ENCODE measurements at regions not wholly inside any gene's neighbourhood (a gene's known extent, or its start where the extent isn't known, plus 50 kb on each side); places are given as distances from the start of the nearest gene placed in this dataset.

GRCh38 chr5:89030798-89031197 lies 147.8 kb upstream of the MEF2C start:
- Histone ChIP-seq H3K4me3 (ENCODE audit: low read depth in 2 of 2, low read length in 2 of 2) (no peak overlapping the region), H3K36me3 (ENCODE audit: control insufficient read depth, insufficient read depth, low read length) (no peaks in the 10 kb centered on the region; the same call in 1 of the 2 replicates), H3K27me3 (ENCODE audit: control insufficient read depth, insufficient read depth, low read length) (no peaks in the 10 kb centered on the region), H3K9me3 (ENCODE audit: control insufficient read depth, insufficient read depth, low read depth, low read length) (no peaks in the 10 kb centered on the region), H3K27ac (ENCODE audit: low read length) (no peak overlapping the region), H3K4me1 (ENCODE audit: control insufficient read depth, insufficient read depth, low read length) (no peaks in the 10 kb centered on the region)
- DNase-seq (ENCODE audit: low read depth, low spot score) = no peak
- ChIA-PET POLR2A (no interaction called here), CTCF (interaction anchor here (0.6 kb wide), 1 partner anchor 281 kb away, joined by 3 read pairs; no protein-coding TSS in a partner anchor)
- intact Hi-C loops (cut with micrococcal nuclease; ENCODE audit: unreplicated experiment) (no loop called here), in situ Hi-C loops (cut with HindIII; ENCODE audit: low pct_unique_long_range_greater_than_20kb, low sequenced_read_pairs) (no loop called here)
- ATAC-seq = no peak
- TF ChIP-seq, protein P1, sequence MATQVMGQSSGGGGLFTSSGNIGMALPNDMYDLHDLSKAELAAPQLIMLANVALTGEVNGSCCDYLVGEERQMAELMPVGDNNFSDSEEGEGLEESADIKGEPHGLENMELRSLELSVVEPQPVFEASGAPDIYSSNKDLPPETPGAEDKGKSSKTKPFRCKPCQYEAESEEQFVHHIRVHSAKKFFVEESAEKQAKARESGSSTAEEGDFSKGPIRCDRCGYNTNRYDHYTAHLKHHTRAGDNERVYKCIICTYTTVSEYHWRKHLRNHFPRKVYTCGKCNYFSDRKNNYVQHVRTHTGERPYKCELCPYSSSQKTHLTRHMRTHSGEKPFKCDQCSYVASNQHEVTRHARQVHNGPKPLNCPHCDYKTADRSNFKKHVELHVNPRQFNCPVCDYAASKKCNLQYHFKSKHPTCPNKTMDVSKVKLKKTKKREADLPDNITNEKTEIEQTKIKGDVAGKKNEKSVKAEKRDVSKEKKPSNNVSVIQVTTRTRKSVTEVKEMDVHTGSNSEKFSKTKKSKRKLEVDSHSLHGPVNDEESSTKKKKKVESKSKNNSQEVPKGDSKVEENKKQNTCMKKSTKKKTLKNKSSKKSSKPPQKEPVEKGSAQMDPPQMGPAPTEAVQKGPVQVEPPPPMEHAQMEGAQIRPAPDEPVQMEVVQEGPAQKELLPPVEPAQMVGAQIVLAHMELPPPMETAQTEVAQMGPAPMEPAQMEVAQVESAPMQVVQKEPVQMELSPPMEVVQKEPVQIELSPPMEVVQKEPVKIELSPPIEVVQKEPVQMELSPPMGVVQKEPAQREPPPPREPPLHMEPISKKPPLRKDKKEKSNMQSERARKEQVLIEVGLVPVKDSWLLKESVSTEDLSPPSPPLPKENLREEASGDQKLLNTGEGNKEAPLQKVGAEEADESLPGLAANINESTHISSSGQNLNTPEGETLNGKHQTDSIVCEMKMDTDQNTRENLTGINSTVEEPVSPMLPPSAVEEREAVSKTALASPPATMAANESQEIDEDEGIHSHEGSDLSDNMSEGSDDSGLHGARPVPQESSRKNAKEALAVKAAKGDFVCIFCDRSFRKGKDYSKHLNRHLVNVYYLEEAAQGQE (IDR thresholded peaks at IDR 0.05; ENCODE audit: insufficient read depth in 1 of 2, low read depth in 2 of 2, low read length in 1 of 2) = no peak
- no peak for TF ChIP-seq TCF7L2 (IDR thresholded peaks at IDR 0.05; ENCODE audit: low read depth, low read length)
- TF ChIP-seq POLR2AphosphoS5 (IDR thresholded peaks at IDR 0.05; ENCODE audit: low read depth, low read length) = no peak
- no peak for TF ChIP-seq SIN3A (IDR thresholded peaks at IDR 0.05; ENCODE audit: borderline replicate concordance, insufficient read depth, low read depth, low read length)
- TF ChIP-seq, protein P2, sequence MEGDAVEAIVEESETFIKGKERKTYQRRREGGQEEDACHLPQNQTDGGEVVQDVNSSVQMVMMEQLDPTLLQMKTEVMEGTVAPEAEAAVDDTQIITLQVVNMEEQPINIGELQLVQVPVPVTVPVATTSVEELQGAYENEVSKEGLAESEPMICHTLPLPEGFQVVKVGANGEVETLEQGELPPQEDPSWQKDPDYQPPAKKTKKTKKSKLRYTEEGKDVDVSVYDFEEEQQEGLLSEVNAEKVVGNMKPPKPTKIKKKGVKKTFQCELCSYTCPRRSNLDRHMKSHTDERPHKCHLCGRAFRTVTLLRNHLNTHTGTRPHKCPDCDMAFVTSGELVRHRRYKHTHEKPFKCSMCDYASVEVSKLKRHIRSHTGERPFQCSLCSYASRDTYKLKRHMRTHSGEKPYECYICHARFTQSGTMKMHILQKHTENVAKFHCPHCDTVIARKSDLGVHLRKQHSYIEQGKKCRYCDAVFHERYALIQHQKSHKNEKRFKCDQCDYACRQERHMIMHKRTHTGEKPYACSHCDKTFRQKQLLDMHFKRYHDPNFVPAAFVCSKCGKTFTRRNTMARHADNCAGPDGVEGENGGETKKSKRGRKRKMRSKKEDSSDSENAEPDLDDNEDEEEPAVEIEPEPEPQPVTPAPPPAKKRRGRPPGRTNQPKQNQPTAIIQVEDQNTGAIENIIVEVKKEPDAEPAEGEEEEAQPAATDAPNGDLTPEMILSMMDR (IDR thresholded peaks at IDR 0.05) = no peak
- BruUV-seq (replicated peaks) = no TSS peak

- ChIA-PET POLR2A (no interaction called here), CTCF (no interaction called here)
- no peak for DNase-seq (ENCODE audit: low read depth, low spot score)
- no peaks in the 10 kb centered on the region for H3K9me3 ChIP-seq (ENCODE audit: control insufficient read depth, insufficient read depth, low read depth, low read length)
- intact Hi-C loops (cut with micrococcal nuclease; ENCODE audit: unreplicated experiment) (no loop called here), in situ Hi-C loops (cut with HindIII; ENCODE audit: low pct_unique_long_range_greater_than_20kb, low sequenced_read_pairs) (no loop called here)
- TF ChIP-seq SIN3A (IDR thresholded peaks at IDR 0.05; ENCODE audit: borderline replicate concordance, insufficient read depth, low read depth, low read length) (no peak), TCF7L2 (IDR thresholded peaks at IDR 0.05; ENCODE audit: low read depth, low read length) (no peak), POLR2AphosphoS5 (IDR thresholded peaks at IDR 0.05; ENCODE audit: low read depth, low read length) (no peak)
- TF ChIP-seq, protein P1 (IDR thresholded peaks at IDR 0.05; ENCODE audit: insufficient read depth in 1 of 2, low read depth in 2 of 2, low read length in 1 of 2) = no peak
- TF ChIP-seq, protein P2 (IDR thresholded peaks at IDR 0.05) = no peak
- H3K36me3 ChIP-seq (ENCODE audit: control insufficient read depth, insufficient read depth, low read length) = no peaks in the 10 kb centered on the region; the same call in 1 of the 2 replicates
- BruUV-seq (replicated peaks) = no TSS peak
- no peak overlapping the region for H3K27ac ChIP-seq (ENCODE audit: low read length)
- H3K4me3 ChIP-seq (ENCODE audit: low read depth in 2 of 2, low read length in 2 of 2) = no peak overlapping the region
- no peak for ATAC-seq
- H3K27me3 ChIP-seq (ENCODE audit: control insufficient read depth, insufficient read depth, low read length) = no peaks in the 10 kb centered on the region
- H3K4me1 ChIP-seq (ENCODE audit: control insufficient read depth, insufficient read depth, low read length) = no peaks in the 10 kb centered on the region
Measured at GRCh38 chr5:89028595-89029285, 145.8 kb upstream of the MEF2C start.
